OCI-LY1 (cell line): ENCODE measurements at regions not wholly inside any gene's neighbourhood (a gene's known extent, or its start where the extent isn't known, plus 50 kb on each side); places are given as distances from the start of the nearest gene placed in this dataset.

Source experiments
- H2AFZ ChIP-seq: fragments of 200-600 bp; sonication (generic), shearing (Covaris generic); 2 replicates; pipeline ENCODE4 v1.6.0; 2014; ENCODE audit warnings: antibody characterized with exemption, mild to moderate bottlenecking, low read length
- H3F3A ChIP-seq: fragments of 200-600 bp; sonication (generic), shearing (Covaris generic); 2 replicates; pipeline ENCODE4 v1.6.0; 2014; ENCODE audit warnings: mild to moderate bottlenecking, antibody characterized with exemption, low read length, moderate library complexity; ENCODE audit not compliant: insufficient read depth
- H3K27ac ChIP-seq: fragments of 200-600 bp; sonication (generic); 2 replicates; pipeline ENCODE4 v1.5.1; 2014; ENCODE audit warnings: low read length, mixed run types, mild to moderate bottlenecking, low read depth; ENCODE audit not compliant: poor library complexity, severe bottlenecking
- H3K27me3 ChIP-seq: fragments of 200-600 bp; sonication (generic); 2 replicates; pipeline ENCODE4 v1.6.0; 2014; ENCODE audit warnings: antibody characterized with exemption, mild to moderate bottlenecking, low read length, moderate library complexity; ENCODE audit not compliant: insufficient read depth
- H3K36me3 ChIP-seq: fragments of 200-600 bp; sonication (generic); 2 replicates; pipeline ENCODE4 v1.6.1; 2014; ENCODE audit warnings: mild to moderate bottlenecking, antibody characterized with exemption, low read length, moderate library complexity, mixed read lengths; ENCODE audit not compliant: insufficient read depth
- H3K4me1 ChIP-seq: fragments of 200-600 bp; sonication (generic); 2 replicates; pipeline ENCODE4 v1.5.1; 2014; ENCODE audit warnings: mild to moderate bottlenecking, low read length, moderate library complexity; ENCODE audit not compliant: insufficient read depth, severe bottlenecking
- H3K4me2 ChIP-seq: fragments of 200-600 bp; sonication (generic), shearing (Covaris generic); 2 replicates; pipeline ENCODE4 v1.6.1; 2014; ENCODE audit warnings: low read length
- H3K4me3 ChIP-seq: fragments of 200-600 bp; sonication (generic); 2 replicates; pipeline ENCODE4 v1.5.1; 2014; ENCODE audit warnings: low read length, low read depth, mild to moderate bottlenecking, mixed read lengths; ENCODE audit not compliant: poor library complexity, severe bottlenecking
- H3K79me2 ChIP-seq: fragments of 200-600 bp; shearing (Covaris generic); 2 replicates; pipeline ENCODE4 v1.6.1; 2016; ENCODE audit warnings: mixed run types, low read length, mixed read lengths; ENCODE audit not compliant: insufficient read depth
- H3K9ac ChIP-seq: fragments of 200-600 bp; sonication (generic), shearing (Covaris generic); 2 replicates; pipeline ENCODE4 v1.6.1; 2014; ENCODE audit warnings: mild to moderate bottlenecking, low read length, mixed read lengths
- H3K9me2 ChIP-seq: fragments of 200-600 bp; sonication (generic), shearing (Covaris generic); 2 replicates; pipeline ENCODE4 v1.6.1; 2014; ENCODE audit warnings: low read depth, mild to moderate bottlenecking, low read length, mixed read lengths
- H3K9me3 ChIP-seq: fragments of 200-600 bp; shearing (Covaris generic); 2 replicates; pipeline ENCODE4 v1.6.1; 2014; ENCODE audit warnings: low read length, mixed read lengths
- H4K20me1 ChIP-seq: fragments of 200-600 bp; sonication (generic), shearing (Covaris generic); 2 replicates; pipeline ENCODE4 v1.6.0; 2016; ENCODE audit warnings: mild to moderate bottlenecking, low read length; ENCODE audit not compliant: insufficient read depth
- CTCF ChIP-seq: fragments of 200-600 bp; sonication (generic), shearing (Covaris generic); IDR thresholded peaks from 2 replicates; pipeline ENCODE4 v1.5.1; 2017; ENCODE audit warnings: mild to moderate bottlenecking, antibody characterized with exemption, low read length, moderate library complexity, mixed read lengths
- EZH2 ChIP-seq: fragments of 200-600 bp; sonication (generic), shearing (Covaris generic); IDR thresholded peaks from 2 replicates; pipeline ENCODE4 v1.8.0; 2017; ENCODE audit warnings: borderline replicate concordance, mixed run types, mild to moderate bottlenecking, antibody characterized with exemption, low read length, moderate library complexity, mixed read lengths

- Histone ChIP-seq H3K9me3 (no peaks in the 10 kb centered on the region), H2AFZ (no peak overlapping the region), H3K27me3 (no peaks in the 10 kb centered on the region; the same call in 1 of the 2 replicates), H3F3A (no peaks in the 10 kb centered on the region), H3K79me2 (no peaks in the 10 kb centered on the region), H3K36me3 (no peaks in the 10 kb centered on the region), H3K4me1 (no peaks in the 10 kb centered on the region), H3K27ac (no peak overlapping the region), H3K9me2 (no peaks in the 10 kb centered on the region), H4K20me1 (no peaks in the 10 kb centered on the region), H3K4me2 (no peak overlapping the region), H3K4me3 (no peak overlapping the region), H3K9ac (no peak overlapping the region)
- TF ChIP-seq EZH2 (no peak), CTCF (no peak)
Observed at GRCh38 chr11:112724496-112724790, 236.8 kb upstream of the NCAM1 start.

- Histone ChIP-seq H3K9ac (no peak overlapping the region), H3K9me2 (no peaks in the 10 kb centered on the region), H3K27me3 (no peaks in the 10 kb centered on the region; the same call in 1 of the 2 replicates), H3K4me1 (no peaks in the 10 kb centered on the region), H3K4me2 (no peak overlapping the region), H3F3A (no peaks in the 10 kb centered on the region), H3K36me3 (no peaks in the 10 kb centered on the region), H3K4me3 (no peak overlapping the region), H3K79me2 (no peaks in the 10 kb centered on the region), H3K9me3 (no peaks in the 10 kb centered on the region), H2AFZ (no peak overlapping the region), H3K27ac (no peak overlapping the region), H4K20me1 (no peaks in the 10 kb centered on the region)
- no peak for TF ChIP-seq CTCF
- TF ChIP-seq EZH2 = no peak
Observed at GRCh38 chr11:112725636-112726035, 235.6 kb upstream of the NCAM1 start.

GRCh38 chr11:112727341-112727841 lies 233.8 kb upstream of the NCAM1 start:
- Histone ChIP-seq H3K27me3 (no peaks in the 10 kb centered on the region; the same call in 1 of the 2 replicates), H3F3A (no peaks in the 10 kb centered on the region), H2AFZ (no peak overlapping the region), H3K4me1 (no peaks in the 10 kb centered on the region), H3K4me2 (no peak overlapping the region), H3K27ac (no peak overlapping the region), H3K79me2 (no peaks in the 10 kb centered on the region), H3K9me3 (no peaks in the 10 kb centered on the region), H4K20me1 (no peaks in the 10 kb centered on the region), H3K36me3 (no peaks in the 10 kb centered on the region), H3K4me3 (no peak overlapping the region), H3K9me2 (no peaks in the 10 kb centered on the region), H3K9ac (no peak overlapping the region)
- no peak for TF ChIP-seq EZH2
- no peak for TF ChIP-seq CTCF
